Kidney glomerular epithelial cell (primary cell): ENCODE measurements at regions not wholly inside any gene's neighbourhood (a gene's known extent, or its start where the extent isn't known, plus 50 kb on each side); places are given as distances from the start of the nearest gene placed in this dataset.
"Not testable (repeated sequence)": the region's sequence is repeated elsewhere in the genome, so short reads cannot be mapped to it uniquely, and the experiment has no call there.

Source experiments
- DNase-seq: peaks from one replicate; lab custom pipeline; 2025; lab: John Stamatoyannopoulos, UW

- DNase-seq, result no peak
Observed at GRCh38 chr11:134665571-134666270, 253.7 kb upstream of the B3GAT1 start.

GRCh38 chr11:134665188-134665535 lies 253.1 kb upstream of the B3GAT1 start:
- no peak for DNase-seq

- DNase-seq, result no peak
Observed at GRCh38 chr11:134664447-134665187, 252.6 kb upstream of the B3GAT1 start.

- no peak for DNase-seq
Observed at GRCh38 chr11:134663506-134664313, 251.7 kb upstream of the B3GAT1 start.

- DNase-seq, result no peak
Observed at GRCh38 chr11:134662629-134663360, 250.8 kb upstream of the B3GAT1 start.

- DNase-seq, result no peak
Observed at GRCh38 chr11:134661660-134662059, 249.6 kb upstream of the B3GAT1 start.

- no peak for DNase-seq
Observed at GRCh38 chr11:134660416-134660815, 248.4 kb upstream of the B3GAT1 start.

GRCh38 chr11:134659882-134660281 lies 247.8 kb upstream of the B3GAT1 start:
- no peak for DNase-seq

- no peak for DNase-seq
Observed at GRCh38 chr11:134658481-134659225, 246.6 kb upstream of the B3GAT1 start.

- no peak for DNase-seq
Observed at GRCh38 chr11:134657631-134658030, 245.6 kb upstream of the B3GAT1 start.

- DNase-seq, result no peak
Observed at GRCh38 chr11:134656861-134657540, 245.0 kb upstream of the B3GAT1 start.

- DNase-seq, result not testable (repeated sequence)
Observed at GRCh38 chr11:134656086-134656840, 244.2 kb upstream of the B3GAT1 start.

GRCh38 chr11:134655189-134655989 lies 243.3 kb upstream of the B3GAT1 start:
- DNase-seq, result no peak

- no peak for DNase-seq
Observed at GRCh38 chr11:134654161-134654915, 242.3 kb upstream of the B3GAT1 start.

- DNase-seq, result no peak
Observed at GRCh38 chr11:134652586-134653255, 240.7 kb upstream of the B3GAT1 start.

GRCh38 chr11:134647066-134647743 lies 235.2 kb upstream of the B3GAT1 start:
- DNase-seq, result no peak

- DNase-seq, result no peak
Observed at GRCh38 chr11:134646561-134646960, 234.5 kb upstream of the B3GAT1 start.
